ENCODE measurements at regions not wholly inside any gene's neighbourhood (a gene's known extent, or its start where the extent isn't known, plus 50 kb on each side); places are given as distances from the start of the nearest gene placed in this dataset.

GRCh38 chrX:150192816-150193215 lies 170.3 kb upstream of the MAMLD1 start:
- TF ChIP-seq USF1 (IDR thresholded peaks at IDR 0.05) (no peak), CEBPB (IDR thresholded peaks at IDR 0.05) (no peak), EGR1 (IDR thresholded peaks at IDR 0.05) (no peak)

GRCh38 chrX:150196285-150196684 lies 166.8 kb upstream of the MAMLD1 start:
- TF ChIP-seq USF1 (IDR thresholded peaks at IDR 0.05) (no peak), CEBPB (IDR thresholded peaks at IDR 0.05) (no peak), MAX (IDR thresholded peaks at IDR 0.05) (no peak), YY1 (IDR thresholded peaks at IDR 0.05; ENCODE audit: low read depth) (no peak), EGR1 (IDR thresholded peaks at IDR 0.05) (no peak), RAD21 (IDR thresholded peaks at IDR 0.05; ENCODE audit: low read depth) (no peak), TEAD4 (IDR thresholded peaks at IDR 0.05) (no peak), REST (IDR thresholded peaks at IDR 0.05; ENCODE audit: low read depth) (no peak), TCF12 (IDR thresholded peaks at IDR 0.05; ENCODE audit: low read depth) (no peak), FOXM1 (IDR thresholded peaks at IDR 0.05; ENCODE audit: borderline replicate concordance, low read depth) (no peak)

- TF ChIP-seq ZBTB7A (IDR thresholded peaks at IDR 0.05; ENCODE audit: low read depth) (no peak), TCF12 (IDR thresholded peaks at IDR 0.05; ENCODE audit: low read depth) (no peak), REST (IDR thresholded peaks at IDR 0.05; ENCODE audit: low read depth) (no peak), USF1 (IDR thresholded peaks at IDR 0.05) (no peak), EP300 (IDR thresholded peaks at IDR 0.05; ENCODE audit: borderline replicate concordance) (no peak), NFIC (IDR thresholded peaks at IDR 0.05) (no peak), TAF1 (IDR thresholded peaks at IDR 0.05; ENCODE audit: low read depth) (no peak), CREB1 (IDR thresholded peaks at IDR 0.05; ENCODE audit: low read depth) (no peak), FOXM1 (IDR thresholded peaks at IDR 0.05; ENCODE audit: borderline replicate concordance, low read depth) (no peak), EGR1 (IDR thresholded peaks at IDR 0.05) (no peak), CEBPB (IDR thresholded peaks at IDR 0.05) (no peak), YY1 (IDR thresholded peaks at IDR 0.05; ENCODE audit: low read depth) (no peak)
Observed at GRCh38 chrX:150197388-150197787, 165.7 kb upstream of the MAMLD1 start.

GRCh38 chrX:150198776-150199175 lies 164.3 kb upstream of the MAMLD1 start:
- TF ChIP-seq EGR1 (IDR thresholded peaks at IDR 0.05) (no peak), USF1 (IDR thresholded peaks at IDR 0.05) (no peak), YY1 (IDR thresholded peaks at IDR 0.05; ENCODE audit: low read depth) (no peak), TCF12 (IDR thresholded peaks at IDR 0.05; ENCODE audit: low read depth) (no peak), RAD21 (IDR thresholded peaks at IDR 0.05; ENCODE audit: low read depth) (no peak), REST (IDR thresholded peaks at IDR 0.05; ENCODE audit: low read depth) (no peak), NFIC (IDR thresholded peaks at IDR 0.05) (no peak), FOXM1 (IDR thresholded peaks at IDR 0.05; ENCODE audit: borderline replicate concordance, low read depth) (no peak), TAF1 (IDR thresholded peaks at IDR 0.05; ENCODE audit: low read depth) (no peak), MAX (IDR thresholded peaks at IDR 0.05) (no peak), TEAD4 (IDR thresholded peaks at IDR 0.05) (no peak), EP300 (IDR thresholded peaks at IDR 0.05; ENCODE audit: borderline replicate concordance) (no peak), ZBTB7A (IDR thresholded peaks at IDR 0.05; ENCODE audit: low read depth) (no peak), CREB1 (IDR thresholded peaks at IDR 0.05; ENCODE audit: low read depth) (no peak), CEBPB (IDR thresholded peaks at IDR 0.05) (no peak)

Measured in Ishikawa (cell line).